Right atrium auricular region (tissue), 2 donors: ENCODE measurements at regions not wholly inside any gene's neighbourhood (a gene's known extent, or its start where the extent isn't known, plus 50 kb on each side); places are given as distances from the start of the nearest gene placed in this dataset.
A peak's percentile ranks its signal among the peaks of the same experiment; 100 is the strongest.

Source experiments
- DNase-seq: peaks from one replicate; pipeline ENCODE4 v3.0.0-alpha.2; 2019; ENCODE audit warnings: low spot score
- H3K27ac ChIP-seq, 2 donors: fragments of 200-600 bp; sonication (generic); 1 replicate in 1 of 2; 2 replicates in 1 of 2; pipeline ENCODE4 v1.5.1; 2016 to 2019
- H3K27me3 ChIP-seq, 2 donors: fragments of 200-600 bp; sonication (generic); one replicate each; pipeline versions ENCODE4 v1.5.1 to v1.6.0; 2017 to 2019
- H3K36me3 ChIP-seq: fragments of 200-600 bp; sonication (generic); one replicate; pipeline ENCODE4 v1.5.1; 2016
- H3K4me1 ChIP-seq, 2 donors: fragments of 200-600 bp; sonication (generic); one replicate each; pipeline versions ENCODE4 v1.5.1 to v1.6.0; 2017 to 2019
- H3K4me3 ChIP-seq, 2 donors: fragments of 200-600 bp; sonication (generic); 1 replicate in 1 of 2; 2 replicates in 1 of 2; pipeline ENCODE4 v1.5.1; 2017 to 2019; ENCODE audit warnings: mild to moderate bottlenecking in 1 of 2, moderate library complexity in 1 of 2
- H3K9me3 ChIP-seq, 2 donors: fragments of 200-600 bp; sonication (generic); one replicate each; pipeline ENCODE4 v1.5.1; 2019
- CTCF ChIP-seq, 2 donors: fragments of 200-600 bp; sonication (generic); IDR thresholded peaks; one replicate each; pipeline ENCODE4 v1.5.1; 2019; ENCODE audit warnings: antibody characterized with exemption in 2 of 2

- no peaks in the 10 kb centered on the region for H3K36me3 ChIP-seq
- no peaks in the 10 kb centered on the region for H3K4me1 ChIP-seq
- no peaks in the 10 kb centered on the region for H3K9me3 ChIP-seq
- DNase-seq, result no peak
- no peak for TF ChIP-seq CTCF (IDR thresholded peaks at IDR 0.05)
- no peaks in the 10 kb centered on the region for H3K27me3 ChIP-seq
- H3K27ac ChIP-seq, result no peak overlapping the region
- no peak overlapping the region for H3K4me3 ChIP-seq
Observed at GRCh38 chr13:72537782-72538181, 189.6 kb downstream of the MZT1 start.

- H3K27me3 ChIP-seq, result no peaks in the 10 kb centered on the region
- H3K4me1 ChIP-seq, result no peaks in the 10 kb centered on the region
- no peak overlapping the region for H3K27ac ChIP-seq
- no peaks in the 10 kb centered on the region for H3K9me3 ChIP-seq
- no peak for TF ChIP-seq CTCF (IDR thresholded peaks at IDR 0.05)
- no peak for DNase-seq
- H3K4me3 ChIP-seq, result no peak overlapping the region
- no peaks in the 10 kb centered on the region for H3K36me3 ChIP-seq
Observed at GRCh38 chr13:72537395-72537780, 190.0 kb downstream of the MZT1 start.

- no peaks in the 10 kb centered on the region for H3K4me1 ChIP-seq
- no peak overlapping the region for H3K27ac ChIP-seq
- H3K4me3 ChIP-seq, result peak overlapping the region in 1 of 2 donors; percentile 17
- no peaks in the 10 kb centered on the region for H3K36me3 ChIP-seq
- no peak for TF ChIP-seq CTCF (IDR thresholded peaks at IDR 0.05)
- DNase-seq, result no peak
- no peaks in the 10 kb centered on the region for H3K27me3 ChIP-seq
- H3K9me3 ChIP-seq, result no peaks in the 10 kb centered on the region
Observed at GRCh38 chr13:72536714-72537394, 190.6 kb downstream of the MZT1 start.

GRCh38 chr13:72534951-72535640 lies 192.3 kb downstream of the MZT1 start:
- H3K9me3 ChIP-seq, result no peaks in the 10 kb centered on the region
- no peak overlapping the region for H3K27ac ChIP-seq
- DNase-seq, result no peak

GRCh38 chr13:72530471-72530870 lies 197.0 kb downstream of the MZT1 start:
- no peak overlapping the region for H3K27ac ChIP-seq
- H3K9me3 ChIP-seq, result no peaks in the 10 kb centered on the region
- H3K27me3 ChIP-seq, result no peaks in the 10 kb centered on the region
- H3K4me3 ChIP-seq, result no peak overlapping the region
- DNase-seq, result no peak
- H3K4me1 ChIP-seq, result no peaks in the 10 kb centered on the region
- no peak for TF ChIP-seq CTCF (IDR thresholded peaks at IDR 0.05)
- no peaks in the 10 kb centered on the region for H3K36me3 ChIP-seq

More at GRCh38 chr13:72534951-72535640, 192.3 kb downstream of the MZT1 start:
- no peak for TF ChIP-seq CTCF (IDR thresholded peaks at IDR 0.05)
- no peaks in the 10 kb centered on the region for H3K27me3 ChIP-seq
- no peaks in the 10 kb centered on the region for H3K36me3 ChIP-seq
- H3K4me1 ChIP-seq, result no peaks in the 10 kb centered on the region
- H3K4me3 ChIP-seq, result no peak overlapping the region
